Globus pallidus (tissue), 1 donor: ENCODE measurements at regions not wholly inside any gene's neighbourhood (a gene's known extent, or its start where the extent isn't known, plus 50 kb on each side); places are given as distances from the start of the nearest gene placed in this dataset.
"Not testable (repeated sequence)": the region's sequence is repeated elsewhere in the genome, so short reads cannot be mapped to it uniquely, and the experiment has no call there.

Experiments used
- DNase-seq: peaks from one replicate; pipeline ENCODE4 v3.0.0-alpha.2; 2015; ENCODE audit warnings: low spot score

- DNase-seq: no peak
Measured at GRCh38 chr21:27388825-27389224, 421.9 kb upstream of the ADAMTS5 start.

- DNase-seq: no peak
Measured at GRCh38 chr21:27382404-27382803, 415.5 kb upstream of the ADAMTS5 start.

- DNase-seq: no peak
Measured at GRCh38 chr21:27380303-27380702, 413.4 kb upstream of the ADAMTS5 start.

GRCh38 chr21:27379354-27379753 lies 412.5 kb upstream of the ADAMTS5 start:
- no peak for DNase-seq

GRCh38 chr21:27372381-27372780 lies 405.5 kb upstream of the ADAMTS5 start:
- DNase-seq: no peak

- DNase-seq: no peak
Measured at GRCh38 chr21:27371975-27372331, 405.1 kb upstream of the ADAMTS5 start.

GRCh38 chr21:27371115-27371974 lies 404.5 kb upstream of the ADAMTS5 start:
- no peak for DNase-seq

- DNase-seq: no peak
Measured at GRCh38 chr21:27369978-27370571, 403.2 kb upstream of the ADAMTS5 start.

GRCh38 chr21:27369234-27369633 lies 402.3 kb upstream of the ADAMTS5 start:
- no peak for DNase-seq

- no peak for DNase-seq
Measured at GRCh38 chr21:27366646-27367235, 399.9 kb upstream of the ADAMTS5 start.

GRCh38 chr21:27366036-27366435 lies 399.1 kb upstream of the ADAMTS5 start:
- DNase-seq: no peak

GRCh38 chr21:27365394-27365793 lies 398.5 kb upstream of the ADAMTS5 start:
- no peak for DNase-seq

- no peak for DNase-seq
Measured at GRCh38 chr21:27363719-27364477, 397.0 kb upstream of the ADAMTS5 start.

GRCh38 chr21:27362249-27362648 lies 395.4 kb upstream of the ADAMTS5 start:
- DNase-seq: peak; percentile 4

GRCh38 chr21:27359141-27359540 lies 392.3 kb upstream of the ADAMTS5 start:
- no peak for DNase-seq

GRCh38 chr21:27352885-27353284 lies 386.0 kb upstream of the ADAMTS5 start:
- DNase-seq: no peak

- no peak for DNase-seq
Measured at GRCh38 chr21:27346041-27346448, 379.2 kb upstream of the ADAMTS5 start.

GRCh38 chr21:27339902-27340301 lies 373.0 kb upstream of the ADAMTS5 start:
- no peak for DNase-seq

GRCh38 chr21:27338007-27338406 lies 371.1 kb upstream of the ADAMTS5 start:
- DNase-seq: not testable (repeated sequence)

- DNase-seq: no peak
Measured at GRCh38 chr21:27333096-27333495, 366.2 kb upstream of the ADAMTS5 start.

- no peak for DNase-seq
Measured at GRCh38 chr21:27329255-27329851, 362.5 kb upstream of the ADAMTS5 start.

- DNase-seq: no peak
Measured at GRCh38 chr21:27326301-27326700, 359.4 kb upstream of the ADAMTS5 start.
